SK-N-MC (cell line): ENCODE measurements at regions not wholly inside any gene's neighbourhood (a gene's known extent, or its start where the extent isn't known, plus 50 kb on each side); places are given as distances from the start of the nearest gene placed in this dataset.

Experiments
- EZH2 ChIP-seq: fragments of 200-600 bp; sonication (generic); IDR thresholded peaks from one replicate; pipeline ENCODE4 v1.6.1; 2017; ENCODE audit warnings: antibody characterized with exemption
- FOXP2 ChIP-seq: optimal IDR thresholded peaks from 2 replicates; pipeline ENCODE3; 2011; ENCODE audit warnings: mild to moderate bottlenecking, moderate library complexity; ENCODE audit not compliant: insufficient read depth; ENCODE audit errors: extremely low read length, control extremely low read depth
- POLR2AphosphoS5 ChIP-seq: IDR thresholded peaks from 2 replicates; pipeline ENCODE4 v1.6.1; 2012; ENCODE audit warnings: mild to moderate bottlenecking, low read depth, low read length, borderline replicate concordance

- no peak for TF ChIP-seq FOXP2
- TF ChIP-seq POLR2AphosphoS5, result no peak
- TF ChIP-seq EZH2, result no peak
Measured at GRCh38 chr5:34522599-34523386, 133.3 kb upstream of the RAI14 start.
